CD4-positive, alpha-beta memory T cell (primary cell): ENCODE measurements at regions not wholly inside any gene's neighbourhood (a gene's known extent, or its start where the extent isn't known, plus 50 kb on each side); places are given as distances from the start of the nearest gene placed in this dataset.
A peak's percentile ranks its signal among the peaks of the same experiment; 100 is the strongest.

ENCODE experiments used
- CTCF ChIA-PET: fragments of 350-600 bp; sonication (Branson Sonifier 250); formaldehyde crosslinking; loops from one replicate; lab custom pipeline; 2021; ENCODE audit warnings: inconsistent platforms; ENCODE audit not compliant: partially characterized antibody; lab: Charles Lee
- POLR2A ChIA-PET: fragments of 350-600 bp; sonication (Branson Sonifier 250); formaldehyde crosslinking; loops from one replicate; lab custom pipeline; 2021; ENCODE audit not compliant: partially characterized antibody; lab: Charles Lee
- DNase-seq, 5 donors: peaks; one replicate each; pipeline versions ENCODE4 v3.0.0 to v3.0.0-alpha.2; 2020 to 2022; ENCODE audit warnings: mixed read lengths in 1 of 5
- H3K27ac ChIP-seq: one replicate; pipeline ENCODE4 v1.7.0; 2013; ENCODE audit warnings: low read depth, low read length
- H3K27me3 ChIP-seq: 2 replicates; pipeline ENCODE4 v1.7.0; 2013; ENCODE audit warnings: mild to moderate bottlenecking, low read length, moderate library complexity; ENCODE audit not compliant: insufficient read depth
- H3K36me3 ChIP-seq: 2 replicates; pipeline ENCODE4 v1.7.0; 2013; ENCODE audit warnings: mild to moderate bottlenecking, low read length, moderate library complexity; ENCODE audit not compliant: insufficient read depth
- H3K4me1 ChIP-seq: 2 replicates; pipeline ENCODE4 v1.7.0; 2013; ENCODE audit warnings: mild to moderate bottlenecking, low read length, moderate library complexity; ENCODE audit not compliant: insufficient read depth
- H3K4me3 ChIP-seq, 2 donors: one replicate each; pipeline ENCODE4 v1.7.0; 2013; ENCODE audit warnings: low read length in 2 of 2, mild to moderate bottlenecking in 1 of 2
- H3K9me3 ChIP-seq, 2 donors: one replicate each; pipeline ENCODE4 v1.7.0; 2013; ENCODE audit warnings: low read length in 2 of 2, control low read depth in 1 of 2; ENCODE audit not compliant: control insufficient read depth in 1 of 2
- H3K27ac Mint-ChIP-seq, 7 donors: one replicate each; pipeline ENCODE4 v1.8.0; 2020 to 2021; ENCODE audit warnings: mixed read lengths in 7 of 7, mild to moderate bottlenecking in 6 of 7, inconsistent platforms in 3 of 7, moderate library complexity in 3 of 7
- H3K27me3 Mint-ChIP-seq, 2 donors: one replicate each; pipeline ENCODE4 v1.8.0; 2020 to 2021; ENCODE audit warnings: mixed read lengths in 2 of 2
- H3K36me3 Mint-ChIP-seq, 2 donors: one replicate each; pipeline ENCODE4 v1.8.0; 2020 to 2021; ENCODE audit warnings: mixed read lengths in 2 of 2, inconsistent platforms in 1 of 2, mild to moderate bottlenecking in 1 of 2
- H3K4me1 Mint-ChIP-seq, 4 donors: one replicate each; pipeline ENCODE4 v1.8.0; 2020 to 2021; ENCODE audit warnings: mixed read lengths in 4 of 4, mild to moderate bottlenecking in 1 of 4
- H3K4me3 Mint-ChIP-seq, 8 donors: one replicate each; pipeline ENCODE4 v1.8.0; 2020 to 2021; ENCODE audit warnings: mixed read lengths in 8 of 8, mild to moderate bottlenecking in 7 of 8, moderate library complexity in 6 of 8, inconsistent platforms in 3 of 8
- H3K9me3 Mint-ChIP-seq, 8 donors: one replicate each; pipeline ENCODE4 v1.8.0; 2020 to 2021; ENCODE audit warnings: mixed read lengths in 8 of 8, mild to moderate bottlenecking in 5 of 8, inconsistent platforms in 3 of 8, moderate library complexity in 1 of 8
- intact Hi-C: fragments of 100-400 bp; cut with micrococcal nuclease; formaldehyde crosslinking; loops from one replicate; pipeline ENCODE4 v1.15.1; 2023

DNA sequence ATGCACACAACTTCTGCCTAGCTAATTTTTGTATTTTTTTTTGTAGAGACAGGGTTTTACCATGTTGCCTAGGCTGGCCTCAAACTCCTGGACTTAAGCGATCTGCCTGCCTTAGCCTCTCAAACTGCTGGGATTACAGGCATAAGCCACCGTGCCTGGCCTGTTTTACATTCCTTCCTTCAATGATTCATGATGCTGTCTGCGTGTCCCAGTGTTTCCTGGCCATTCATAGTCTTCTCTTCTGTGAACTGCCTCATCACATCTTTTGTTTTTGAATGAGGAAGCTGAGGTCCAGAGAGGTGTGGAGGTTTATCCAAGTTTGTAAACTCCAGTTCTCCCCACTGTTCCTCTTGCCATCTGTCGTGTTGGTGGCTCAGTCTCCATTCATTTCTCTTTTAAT, 64.5 kb upstream of the MED9 start:
- POLR2A ChIA-PET: interaction anchor here (1.0 kb wide), 1 partner anchor 20 kb away, joined by 3 read pairs; no protein-coding TSS in a partner anchor
- H3K4me1 Mint-ChIP-seq: peaks cover 16 to 36% (median 28%) of the 10 kb centered on the region in 4 donors
- H3K9me3 ChIP-seq: no peaks in the 10 kb centered on the region
- DNase-seq: no peak
- no peaks in the 10 kb centered on the region for H3K36me3 ChIP-seq
- H3K27ac ChIP-seq: no peak overlapping the region
- no peaks in the 10 kb centered on the region for H3K36me3 Mint-ChIP-seq
- H3K27me3 Mint-ChIP-seq: peaks cover 0 to 5% of the 10 kb centered on the region in 2 donors
- H3K4me1 ChIP-seq: peaks cover 15% of the 10 kb centered on the region
- H3K9me3 Mint-ChIP-seq: no peaks in the 10 kb centered on the region
- H3K4me3 Mint-ChIP-seq: no peak overlapping the region
- H3K27ac Mint-ChIP-seq: no peak overlapping the region
- intact Hi-C loops: no loop called here
- CTCF ChIA-PET: no interaction called here
- no peak overlapping the region for H3K4me3 ChIP-seq
- H3K27me3 ChIP-seq: no peaks in the 10 kb centered on the region

DNA sequence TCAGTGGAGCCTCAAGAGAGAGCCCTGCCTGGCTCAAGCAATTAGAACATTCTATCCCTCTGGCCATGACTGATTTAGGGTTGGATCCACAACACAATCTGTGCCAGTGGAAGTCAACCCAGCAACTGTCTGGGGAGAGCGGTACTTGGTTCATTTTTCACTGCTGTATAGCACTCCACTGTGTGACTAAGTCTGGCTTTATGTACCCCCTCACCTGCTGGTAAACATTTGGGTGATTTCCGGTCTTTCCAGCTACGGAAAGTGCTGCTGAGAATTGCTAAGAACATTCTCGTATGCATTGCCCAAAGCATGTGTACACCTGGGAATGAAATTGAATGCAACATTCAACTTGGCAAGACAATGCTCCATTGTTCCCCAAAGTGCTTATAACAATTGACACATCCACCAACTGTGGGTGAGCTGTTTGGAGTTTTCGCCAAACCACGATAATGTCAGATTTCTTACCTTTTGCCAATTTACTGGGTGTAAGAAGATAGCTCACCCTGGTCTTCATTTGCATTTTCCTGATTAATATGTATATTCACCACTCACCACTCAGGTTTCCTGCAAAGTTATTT, 63.5 kb upstream of the MED9 start:
- POLR2A ChIA-PET: no interaction called here
- no peaks in the 10 kb centered on the region for H3K9me3 ChIP-seq
- no peaks in the 10 kb centered on the region for H3K9me3 Mint-ChIP-seq
- intact Hi-C loops: no loop called here
- no peaks in the 10 kb centered on the region for H3K36me3 ChIP-seq
- peaks cover 13 to 29% (median 23%) of the 10 kb centered on the region in 4 donors for H3K4me1 Mint-ChIP-seq
- no peak overlapping the region for H3K27ac ChIP-seq
- peaks cover 0 to 5% of the 10 kb centered on the region in 2 donors for H3K27me3 Mint-ChIP-seq
- no peaks in the 10 kb centered on the region for H3K27me3 ChIP-seq
- H3K27ac Mint-ChIP-seq: no peak overlapping the region
- H3K4me1 ChIP-seq: peaks cover 15% of the 10 kb centered on the region
- no peak overlapping the region for H3K4me3 Mint-ChIP-seq
- no peak for DNase-seq
- no peak overlapping the region for H3K4me3 ChIP-seq
- H3K36me3 Mint-ChIP-seq: no peaks in the 10 kb centered on the region
- CTCF ChIA-PET: no interaction called here

DNA sequence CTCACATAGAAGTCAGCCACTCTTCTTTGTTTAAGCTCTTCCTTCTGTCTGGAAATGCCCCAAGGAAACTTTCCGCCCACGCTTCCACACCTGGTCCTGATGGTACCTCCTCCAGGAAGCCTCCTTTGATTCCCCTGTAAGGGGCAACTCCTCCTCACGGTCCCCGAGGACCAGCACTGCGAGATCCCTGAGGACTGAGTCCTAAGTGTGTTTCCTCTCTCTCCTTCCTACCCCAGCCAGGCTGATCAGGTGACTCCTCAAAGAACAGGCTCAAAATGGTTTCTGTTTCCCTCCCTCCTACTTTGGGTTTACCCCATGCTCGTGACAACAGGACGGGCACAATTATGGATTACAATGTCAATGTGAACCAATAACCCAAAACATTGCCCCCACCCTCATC, 63.0 kb upstream of the MED9 start:
- no peaks in the 10 kb centered on the region for H3K36me3 Mint-ChIP-seq
- POLR2A ChIA-PET: no interaction called here

DNA sequence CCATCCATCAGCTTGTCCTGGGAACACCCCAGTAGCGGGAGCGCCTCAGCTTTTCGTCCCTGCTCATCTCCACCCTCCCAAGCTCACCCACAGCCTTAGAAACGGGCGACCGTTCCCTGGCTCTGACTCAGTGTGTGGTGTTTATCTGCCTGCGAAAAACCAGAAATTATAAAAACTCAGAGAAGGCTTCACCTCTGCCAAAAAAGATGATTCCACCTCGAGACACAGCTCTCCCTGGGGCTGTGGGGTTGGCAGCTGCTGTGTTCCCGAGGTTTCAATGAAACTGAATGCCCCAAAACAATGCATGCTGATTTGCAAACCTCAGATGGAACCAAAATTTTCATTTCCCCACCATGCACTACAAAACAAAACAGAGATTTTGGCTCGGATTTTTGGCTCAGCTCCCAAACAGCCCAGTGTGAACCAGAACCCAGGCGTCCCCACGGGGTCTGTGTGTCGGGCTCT, 62.4 kb upstream of the MED9 start:
- ChIA-PET POLR2A (no interaction called here), CTCF (interaction anchor here (0.6 kb wide), 1 partner anchor 21 kb away, joined by 3 read pairs; no protein-coding TSS in a partner anchor)
- Histone ChIP-seq H3K36me3 (no peaks in the 10 kb centered on the region), H3K27me3 (no peaks in the 10 kb centered on the region), H3K27ac (no peak overlapping the region), H3K9me3 (no peaks in the 10 kb centered on the region), H3K4me1 (peaks cover 15% of the 10 kb centered on the region), H3K4me3 (no peak overlapping the region)
- Mint-ChIP-seq H3K27me3 (peaks cover 0 to 5% of the 10 kb centered on the region in 2 donors), H3K27ac (no peak overlapping the region), H3K9me3 (no peaks in the 10 kb centered on the region), H3K4me1 (peaks cover 13 to 26% (median 19%) of the 10 kb centered on the region in 4 donors), H3K4me3 (no peak overlapping the region), H3K36me3 (no peaks in the 10 kb centered on the region)
- intact Hi-C loops: no loop called here
- no peak for DNase-seq

More for the DNA sequence above, 63.0 kb upstream of the MED9 start:
- no peak overlapping the region for H3K27ac ChIP-seq
- H3K4me1 ChIP-seq: peaks cover 15% of the 10 kb centered on the region
- H3K4me3 ChIP-seq: no peak overlapping the region
- intact Hi-C loops: no loop called here
- peak overlapping the region in 1 of 7 donors; percentile 41 for H3K27ac Mint-ChIP-seq
- no peaks in the 10 kb centered on the region for H3K9me3 Mint-ChIP-seq
- H3K27me3 ChIP-seq: no peaks in the 10 kb centered on the region
- H3K36me3 ChIP-seq: no peaks in the 10 kb centered on the region
- no peak overlapping the region for H3K4me3 Mint-ChIP-seq
- no peak for DNase-seq
- H3K27me3 Mint-ChIP-seq: peaks cover 0 to 5% of the 10 kb centered on the region in 2 donors
- H3K4me1 Mint-ChIP-seq: peaks cover 13 to 26% (median 20%) of the 10 kb centered on the region in 4 donors
- no peaks in the 10 kb centered on the region for H3K9me3 ChIP-seq
- CTCF ChIA-PET: no interaction called here

DNA sequence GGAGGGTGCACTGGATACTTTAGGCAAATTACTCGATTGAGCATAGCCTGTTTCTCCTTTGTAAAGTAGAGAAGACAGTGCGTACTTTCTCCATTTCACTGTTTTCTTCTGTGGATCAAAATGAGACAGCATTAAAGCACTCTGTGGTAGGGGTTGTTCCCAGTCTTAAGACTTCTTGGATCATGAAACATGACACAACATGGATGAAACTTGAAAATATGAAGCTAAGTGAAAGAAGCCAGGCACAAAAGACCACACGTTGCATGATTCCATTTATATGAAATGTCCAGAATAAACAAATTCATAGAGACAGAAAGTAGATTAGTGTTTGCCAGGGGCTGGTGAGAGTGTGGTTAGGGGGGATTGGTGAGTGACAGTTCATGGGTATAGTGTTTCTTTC, 61.8 kb upstream of the MED9 start:
- intact Hi-C loops: no loop called here
- no peak for DNase-seq
- Mint-ChIP-seq H3K36me3 (no peaks in the 10 kb centered on the region), H3K9me3 (no peaks in the 10 kb centered on the region), H3K4me1 (peaks cover 13 to 22% (median 17%) of the 10 kb centered on the region in 4 donors), H3K27me3 (peaks cover 0 to 5% of the 10 kb centered on the region in 2 donors), H3K27ac (no peak overlapping the region), H3K4me3 (no peak overlapping the region)
- Histone ChIP-seq H3K4me1 (peaks cover 15% of the 10 kb centered on the region), H3K36me3 (no peaks in the 10 kb centered on the region), H3K27me3 (no peaks in the 10 kb centered on the region), H3K9me3 (no peaks in the 10 kb centered on the region), H3K27ac (no peak overlapping the region), H3K4me3 (no peak overlapping the region)
- POLR2A ChIA-PET: interaction anchor here (2.0 to 2.2 kb wide), 2 partner anchors 11 to 24 kb away, joined by 8 to 9 read pairs; no protein-coding TSS in a partner anchor
- CTCF ChIA-PET: interaction anchor here (0.6 kb wide), 1 partner anchor 21 kb away, joined by 3 read pairs; no protein-coding TSS in a partner anchor

DNA sequence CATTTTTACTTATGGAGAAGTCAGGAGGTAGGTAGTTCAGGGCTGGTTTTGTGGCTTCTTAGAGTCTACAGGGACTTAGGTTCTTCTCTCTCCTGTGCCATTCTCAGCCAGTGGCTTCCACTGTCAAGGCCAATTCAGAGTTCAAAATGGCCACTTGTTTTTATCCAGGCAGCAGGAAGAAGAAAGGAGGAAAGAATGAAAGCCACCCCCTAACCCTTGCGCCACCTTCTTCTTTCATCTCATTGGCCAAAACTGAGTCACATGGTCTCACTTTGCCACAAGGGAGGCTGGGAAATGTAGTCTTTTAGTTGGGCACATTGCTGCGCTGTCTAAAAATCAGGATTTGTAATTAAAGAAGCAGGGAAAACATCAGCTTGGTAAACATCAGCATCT, 60.8 kb upstream of the MED9 start:
- H3K4me3 ChIP-seq: no peak overlapping the region
- ChIA-PET POLR2A (interaction anchor here (2.0 to 2.2 kb wide), 2 partner anchors 12 to 25 kb away, joined by 8 to 9 read pairs; no protein-coding TSS in a partner anchor), CTCF (interaction anchor here (1.1 to 2.0 kb wide), 2 partner anchors 24 to 81 kb away, joined by 4 to 6 read pairs; no protein-coding TSS in a partner anchor)
- no peaks in the 10 kb centered on the region for H3K36me3 Mint-ChIP-seq
- peak in 4 of 5 donors; percentile 21 to 45 (median 32) for DNase-seq
- intact Hi-C loops: no loop called here
- peak overlapping the region in 1 of 7 donors; percentile 51 for H3K27ac Mint-ChIP-seq
- H3K36me3 ChIP-seq: no peaks in the 10 kb centered on the region
- H3K27me3 ChIP-seq: no peaks in the 10 kb centered on the region
- H3K4me1 Mint-ChIP-seq: peaks cover 11 to 22% (median 17%) of the 10 kb centered on the region in 4 donors
- no peaks in the 10 kb centered on the region for H3K9me3 Mint-ChIP-seq
- no peaks in the 10 kb centered on the region for H3K9me3 ChIP-seq
- H3K27ac ChIP-seq: no peak overlapping the region
- H3K4me1 ChIP-seq: peaks cover 15% of the 10 kb centered on the region
- no peak overlapping the region for H3K4me3 Mint-ChIP-seq
- peaks cover 0 to 5% of the 10 kb centered on the region in 2 donors for H3K27me3 Mint-ChIP-seq
